SH-SY5Y (cell line): ENCODE measurements at regions not wholly inside any gene's neighbourhood (a gene's known extent, or its start where the extent isn't known, plus 50 kb on each side); places are given as distances from the start of the nearest gene placed in this dataset.

Experiments
- GATA2 ChIP-seq: IDR thresholded peaks from 2 replicates; pipeline ENCODE4 v1.6.1; 2011; ENCODE audit warnings: mild to moderate bottlenecking, low read depth, low read length
- GATA3 ChIP-seq: IDR thresholded peaks from 2 replicates; pipeline ENCODE4 v1.6.1; 2011; ENCODE audit warnings: low read depth, mild to moderate bottlenecking, low read length, moderate library complexity

DNA sequence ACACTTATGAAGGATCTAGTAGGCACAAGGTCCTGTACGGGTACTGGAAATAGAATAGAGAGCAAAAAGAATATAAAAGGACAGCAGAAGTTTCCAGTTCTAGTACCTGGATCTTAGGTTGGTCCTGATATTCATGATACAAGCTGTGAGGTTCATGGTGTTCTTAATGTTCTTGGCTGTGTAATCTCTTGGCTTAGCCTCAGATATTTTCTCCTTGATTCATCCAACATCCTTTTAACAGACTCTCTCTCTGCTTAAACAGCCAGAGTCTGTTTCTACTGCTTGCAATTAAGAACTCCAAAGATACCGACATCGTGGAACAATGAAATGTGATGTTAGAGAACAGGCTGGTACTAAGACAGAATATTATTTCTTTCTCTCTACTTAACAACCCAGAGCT, 49.9 kb downstream of the CNTN3 start:
- no peak for TF ChIP-seq GATA2
- no peak for TF ChIP-seq GATA3

DNA sequence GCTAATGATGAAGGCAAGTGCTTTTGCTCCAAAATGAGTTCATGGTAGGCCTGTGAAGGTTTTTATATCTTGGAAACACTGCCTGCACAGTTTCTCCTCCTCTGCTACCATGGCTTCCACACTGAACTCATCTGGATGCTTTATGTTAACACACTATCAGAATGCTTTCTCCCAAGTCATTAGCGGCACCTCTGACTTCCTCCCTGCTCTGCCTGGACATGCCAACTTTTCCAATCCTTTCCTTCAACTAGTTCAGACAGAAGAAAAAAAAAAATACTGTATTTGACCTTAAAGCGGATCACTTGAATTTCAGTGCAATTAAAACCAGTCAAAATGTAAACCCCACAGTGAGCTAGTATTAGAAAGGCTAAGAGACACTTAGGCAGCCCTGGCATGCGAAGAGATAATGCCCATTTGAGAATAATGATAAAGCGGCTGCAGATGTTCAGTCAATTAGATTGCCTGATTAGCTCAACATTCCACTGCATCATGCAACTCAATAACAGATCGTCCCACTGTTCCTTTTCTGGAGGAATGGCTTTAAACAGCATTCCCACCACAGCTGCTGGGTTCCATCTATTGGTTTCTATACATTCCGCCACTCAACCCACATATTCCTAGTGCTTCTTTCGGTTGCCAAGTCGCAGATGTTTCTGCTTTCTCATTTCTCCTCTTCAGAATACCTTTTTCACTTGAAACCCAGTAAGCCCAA, 51.7 kb downstream of the CNTN3 start:
- TF ChIP-seq GATA3, result no peak
- TF ChIP-seq GATA2, result peak; percentile 62; the same call in 1 of the 2 replicates

DNA sequence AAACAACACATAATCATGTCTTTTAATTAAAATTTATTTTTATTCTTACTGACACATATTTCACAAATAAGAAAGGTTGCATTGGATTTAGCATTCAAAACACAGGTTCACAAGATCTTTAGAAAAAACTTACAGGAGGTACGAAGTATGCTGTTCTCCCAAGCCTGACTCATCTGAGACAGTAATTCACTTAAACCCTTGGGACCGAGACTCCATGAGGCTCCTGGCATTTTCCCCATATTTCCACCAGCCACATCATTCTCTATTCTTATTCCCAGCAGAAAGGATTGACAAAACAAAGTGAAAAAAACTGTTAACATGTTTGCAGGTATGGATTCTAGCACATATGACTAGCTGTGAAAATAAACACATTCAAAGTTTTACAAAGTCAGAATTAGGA, 52.6 kb downstream of the CNTN3 start:
- TF ChIP-seq GATA3 (no peak), GATA2 (no peak)

DNA sequence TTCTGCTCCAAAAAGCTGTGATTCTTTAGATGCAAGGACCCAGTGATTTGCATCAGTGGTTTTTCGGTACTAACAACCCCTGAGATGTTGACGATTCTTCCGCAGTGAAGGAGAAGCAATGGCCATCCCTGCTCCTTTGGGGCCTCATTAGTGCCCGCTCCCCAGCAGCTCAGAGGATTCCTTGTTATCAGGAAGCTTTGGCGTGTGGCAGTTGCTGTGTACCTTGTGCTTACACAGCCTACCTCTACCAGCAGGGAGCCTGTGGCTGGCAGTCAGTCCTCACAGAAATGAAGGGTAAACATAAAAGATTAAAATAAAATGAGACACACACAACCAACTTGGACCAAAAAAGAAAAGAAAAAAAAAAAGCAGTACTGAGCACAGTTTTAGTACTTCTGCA, 55.2 kb downstream of the CNTN3 start:
- TF ChIP-seq GATA2 (no peak), GATA3 (no peak)

DNA sequence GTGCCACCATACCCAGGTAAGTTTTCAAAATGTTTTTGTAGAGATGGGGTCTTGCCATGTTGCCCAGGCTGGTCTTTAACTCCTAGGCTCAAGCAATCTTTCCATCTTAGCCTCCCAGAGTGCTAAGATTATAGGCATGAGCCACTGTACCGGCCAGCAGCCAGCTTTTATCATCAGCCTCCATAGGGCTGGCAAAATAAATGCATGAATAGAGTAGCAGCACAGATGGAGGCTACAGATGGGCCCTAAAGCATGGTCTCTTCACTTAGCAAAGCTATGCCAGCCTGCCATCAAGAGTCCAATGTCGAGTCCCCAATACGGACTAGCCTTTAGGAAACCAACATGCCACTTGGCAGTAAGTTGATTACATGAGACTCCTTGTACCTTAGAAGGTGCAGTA, 63.8 kb downstream of the CNTN3 start:
- TF ChIP-seq GATA2, result no peak
- no peak for TF ChIP-seq GATA3

DNA sequence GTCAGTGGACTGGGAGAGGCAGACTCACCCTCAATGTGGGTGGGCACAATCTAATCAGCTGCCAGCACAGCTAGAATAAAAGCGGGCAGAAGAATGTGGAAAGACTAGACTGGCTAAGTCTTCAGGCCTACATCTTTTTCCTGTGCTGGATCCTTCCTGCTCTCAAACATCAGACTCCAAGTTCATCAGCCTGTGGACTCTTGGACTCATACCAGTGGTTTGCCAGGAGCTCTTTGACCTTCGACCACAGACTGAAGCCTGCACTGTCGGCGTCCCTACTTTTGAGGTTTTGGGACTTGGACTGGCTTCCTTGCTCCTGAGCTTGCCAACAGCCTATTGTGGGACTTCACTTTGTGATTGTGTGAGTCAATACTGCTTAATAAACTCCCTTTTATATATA, 68.0 kb downstream of the CNTN3 start:
- TF ChIP-seq GATA2, result no peak
- TF ChIP-seq GATA3, result no peak

DNA sequence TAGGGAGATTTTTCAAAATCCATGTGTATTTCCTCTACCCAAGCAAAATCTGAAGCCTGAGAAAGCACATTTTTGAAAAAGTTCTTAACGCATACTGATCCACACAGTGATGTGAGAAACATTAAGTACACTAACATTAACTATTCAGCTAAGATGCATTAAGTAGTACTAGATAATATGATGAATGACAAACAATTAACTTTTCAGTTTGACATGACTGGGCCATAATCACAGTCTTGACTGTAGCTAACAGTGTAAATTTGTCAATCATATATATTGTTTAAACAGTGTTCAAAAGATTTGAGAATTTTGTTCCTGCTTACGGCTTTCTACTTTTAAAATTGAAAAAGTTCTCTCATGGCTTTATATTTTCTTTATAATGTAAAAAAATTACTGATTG, 72.0 kb downstream of the CNTN3 start:
- TF ChIP-seq GATA3 (no peak), GATA2 (no peak)

DNA sequence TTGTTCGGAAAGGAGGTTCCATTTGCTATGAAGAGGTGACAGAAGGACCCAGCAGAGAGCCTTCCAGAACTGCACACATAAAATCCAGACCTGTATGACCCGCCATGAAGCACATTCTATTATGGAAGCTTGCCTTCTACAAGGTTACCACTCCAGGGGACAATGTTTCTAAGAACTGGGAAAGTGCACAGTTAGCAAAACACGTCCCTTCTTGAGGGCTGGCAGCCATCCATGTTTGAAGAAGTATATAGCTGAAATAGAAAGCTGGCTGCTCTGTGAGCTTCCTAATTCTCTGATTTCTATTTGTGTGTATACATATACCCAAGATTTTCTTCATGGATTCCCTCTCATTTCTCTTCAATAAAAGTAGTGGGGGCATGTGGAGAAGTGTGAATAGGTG, 74.6 kb downstream of the CNTN3 start:
- TF ChIP-seq GATA3 (no peak), GATA2 (no peak)

DNA sequence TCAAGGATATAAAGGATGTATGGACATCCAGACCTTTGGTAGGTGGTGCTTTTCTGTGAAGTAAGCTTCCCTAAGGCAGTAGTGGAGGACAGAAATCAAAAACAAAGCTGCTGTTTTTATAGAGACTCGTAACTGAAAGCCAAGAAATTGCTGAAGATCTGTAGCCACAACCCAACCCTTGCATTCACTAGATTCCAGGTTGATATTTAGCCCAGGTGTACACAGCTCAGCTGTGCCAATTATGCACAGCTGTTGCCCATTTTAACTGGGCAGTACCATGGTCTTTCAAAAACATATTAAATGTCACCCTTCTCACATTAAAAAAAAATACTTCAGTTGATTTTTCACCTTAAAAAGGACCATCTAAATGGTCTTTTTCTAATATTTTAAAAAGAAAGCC, 75.8 kb downstream of the CNTN3 start:
- no peak for TF ChIP-seq GATA2
- TF ChIP-seq GATA3, result no peak

DNA sequence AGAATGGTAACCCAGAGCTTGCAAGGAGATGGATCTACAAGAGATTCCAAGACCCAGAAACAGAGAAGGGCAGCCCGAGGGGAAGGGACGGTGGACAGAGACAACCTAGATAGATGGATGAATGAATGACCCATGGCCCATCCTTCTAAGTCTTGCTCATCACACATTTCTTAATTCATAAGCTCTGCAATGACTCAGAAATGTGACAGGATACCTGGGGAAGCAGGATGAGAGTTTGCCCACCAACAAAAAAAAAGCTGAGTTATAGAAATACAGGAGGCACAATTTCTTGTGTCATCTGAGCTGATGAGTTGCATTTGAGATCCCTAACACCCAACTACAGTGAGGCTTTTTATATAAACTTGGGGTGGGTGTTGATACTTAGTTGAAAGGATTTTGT, 76.6 kb downstream of the CNTN3 start:
- TF ChIP-seq GATA3 (no peak), GATA2 (no peak)

DNA sequence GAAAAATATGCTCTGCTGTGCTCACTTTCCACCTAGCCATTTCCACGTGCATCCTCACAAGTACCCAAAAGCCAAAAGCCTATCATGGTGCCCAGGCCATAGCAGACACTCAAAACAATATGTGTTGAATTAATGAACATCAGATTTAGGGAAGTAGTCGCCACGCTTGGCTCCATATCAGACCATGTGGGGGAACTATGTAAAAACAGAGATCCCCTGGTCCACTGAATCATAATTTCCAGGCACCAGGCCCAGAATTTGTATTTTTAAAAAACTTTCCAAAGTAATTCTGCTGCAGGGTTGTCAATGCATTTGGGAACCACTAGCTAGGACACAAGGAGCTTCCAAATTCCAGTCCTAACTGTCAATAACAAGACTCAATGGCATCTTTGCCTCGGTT, 77.3 kb downstream of the CNTN3 start:
- no peak for TF ChIP-seq GATA2
- no peak for TF ChIP-seq GATA3

DNA sequence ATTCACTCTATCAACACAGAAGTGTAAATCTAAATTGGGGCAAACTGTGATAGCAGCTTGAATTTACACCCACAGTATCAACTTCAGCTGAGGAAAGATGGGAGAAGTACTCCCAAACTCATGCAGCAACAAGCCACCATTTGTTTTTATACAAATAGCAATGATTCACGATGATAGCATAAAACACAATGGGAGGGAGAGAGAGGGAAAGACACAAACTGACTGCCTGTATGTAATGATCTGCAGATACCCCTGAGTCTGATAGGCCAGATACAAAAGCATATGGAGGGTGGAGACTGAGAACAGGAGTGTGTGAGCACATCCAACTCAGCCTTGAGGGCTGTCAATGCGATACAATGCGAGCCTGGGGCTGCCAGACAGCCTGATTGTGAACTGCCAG, 79.2 kb downstream of the CNTN3 start:
- TF ChIP-seq GATA3 (no peak), GATA2 (no peak)

DNA sequence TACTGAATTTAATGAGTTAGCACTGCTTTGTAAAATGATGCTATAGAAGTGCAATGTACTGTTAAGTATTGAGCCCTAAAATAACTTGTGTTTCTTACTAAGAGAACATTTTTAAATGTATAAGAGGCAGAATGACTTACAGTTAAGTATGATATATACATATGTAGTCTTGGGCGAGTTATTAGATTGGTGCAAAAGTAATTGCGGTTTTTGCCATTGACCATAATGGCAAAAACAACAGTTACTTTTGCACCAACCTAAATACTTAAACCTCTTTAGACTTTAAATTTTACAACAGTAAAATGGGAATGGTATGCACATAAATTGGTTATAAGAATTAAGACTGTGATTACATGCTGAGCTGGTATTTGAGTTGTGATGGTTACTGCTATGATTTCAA, 79.8 kb downstream of the CNTN3 start:
- TF ChIP-seq GATA2 (no peak), GATA3 (no peak)

DNA sequence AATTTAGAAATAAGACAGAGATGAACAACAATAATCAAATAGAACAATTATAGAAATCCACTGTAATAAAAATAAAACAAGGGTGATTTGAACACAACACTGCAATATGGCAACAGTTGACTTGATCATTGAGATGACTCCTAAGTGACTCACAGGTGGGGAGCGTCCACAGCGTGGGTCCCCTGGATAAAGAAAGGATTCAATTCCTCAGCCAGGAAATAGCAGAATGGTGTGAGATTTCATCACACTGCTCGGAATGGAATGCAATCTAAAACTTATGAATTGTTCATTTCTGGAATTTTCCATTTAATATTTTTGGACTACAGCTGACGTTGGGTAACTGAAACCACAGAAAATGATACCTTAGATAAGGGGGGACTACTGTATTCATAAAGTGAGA, 82.0 kb downstream of the CNTN3 start:
- TF ChIP-seq GATA2 (no peak), GATA3 (no peak)

DNA sequence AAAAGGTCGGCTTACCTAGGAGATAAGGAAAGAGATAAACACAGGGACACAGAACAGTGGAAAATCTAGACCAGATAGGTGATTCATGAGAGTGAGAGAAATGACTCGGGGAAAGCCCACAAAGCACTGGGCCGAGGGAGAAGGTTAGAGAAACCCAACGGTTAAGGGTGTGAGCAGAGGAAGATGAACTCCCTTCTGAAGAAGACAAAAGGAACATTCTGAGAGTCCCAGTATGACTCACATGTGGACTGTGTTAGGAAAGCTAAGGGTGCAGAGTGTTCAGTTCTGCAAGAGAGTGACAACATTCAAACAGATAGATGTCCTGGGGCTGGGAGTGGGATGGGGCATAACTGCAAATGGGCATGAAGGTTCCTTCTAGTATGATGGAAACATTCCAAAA, 83.0 kb downstream of the CNTN3 start:
- TF ChIP-seq GATA2 (no peak), GATA3 (no peak)

DNA sequence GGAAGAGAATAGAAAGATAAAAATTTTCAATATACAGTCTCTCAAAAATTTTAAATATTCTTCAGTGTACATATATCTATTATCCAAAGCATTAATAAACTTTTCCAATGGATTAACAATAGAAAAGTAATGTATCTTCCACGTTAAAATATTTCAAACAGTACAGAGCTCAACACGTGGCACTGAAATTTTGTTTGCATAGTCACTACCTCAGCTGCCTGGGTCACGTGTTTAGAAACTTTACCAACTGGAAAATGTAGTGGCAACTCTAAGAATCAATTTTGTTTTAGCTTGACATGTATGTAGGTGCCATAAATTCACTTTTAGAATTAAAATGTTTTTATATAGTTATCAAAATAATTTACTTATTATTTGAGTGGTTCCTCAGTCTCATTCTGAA, 85.3 kb downstream of the CNTN3 start:
- TF ChIP-seq GATA3 (no peak), GATA2 (no peak)

DNA sequence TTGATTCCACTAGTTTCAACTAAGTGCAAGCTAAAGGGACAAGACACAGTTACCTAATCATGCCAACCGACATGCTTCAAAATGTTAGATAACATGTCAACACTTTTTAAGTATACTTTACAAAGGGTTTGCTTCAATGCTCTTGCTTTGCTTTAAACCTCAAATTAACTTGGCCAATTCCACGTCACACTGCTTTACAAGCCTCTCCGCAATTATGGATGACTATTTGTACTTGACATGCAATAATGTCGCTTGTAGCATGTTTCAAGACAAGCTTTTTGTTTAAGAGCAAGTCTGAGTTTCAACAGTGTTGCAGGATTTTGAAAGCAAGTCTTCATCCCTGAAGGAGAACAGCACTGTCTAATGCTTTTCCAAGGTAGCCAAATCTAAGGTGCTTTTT, 86.9 kb downstream of the CNTN3 start:
- TF ChIP-seq GATA3 (no peak), GATA2 (no peak)

DNA sequence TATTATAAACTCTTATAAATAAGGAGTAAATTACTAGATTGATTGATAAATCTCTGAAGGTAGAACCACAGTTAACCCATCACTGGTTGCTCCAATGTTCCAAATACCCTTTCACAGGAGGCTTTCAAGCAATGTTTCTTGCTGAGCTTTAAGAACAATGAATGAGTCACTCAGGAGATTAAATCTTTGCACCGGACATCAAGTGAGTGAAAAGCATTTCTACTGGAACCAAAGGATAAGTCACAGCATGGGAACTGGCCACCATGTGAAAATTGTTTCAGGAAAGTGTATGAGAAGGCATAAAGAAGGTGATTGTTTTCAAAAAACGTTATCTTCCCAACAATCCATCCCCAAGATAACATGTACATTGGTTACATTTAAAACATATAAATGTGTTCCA, 90.6 kb downstream of the CNTN3 start:
- TF ChIP-seq GATA3, result no peak
- TF ChIP-seq GATA2, result no peak

DNA sequence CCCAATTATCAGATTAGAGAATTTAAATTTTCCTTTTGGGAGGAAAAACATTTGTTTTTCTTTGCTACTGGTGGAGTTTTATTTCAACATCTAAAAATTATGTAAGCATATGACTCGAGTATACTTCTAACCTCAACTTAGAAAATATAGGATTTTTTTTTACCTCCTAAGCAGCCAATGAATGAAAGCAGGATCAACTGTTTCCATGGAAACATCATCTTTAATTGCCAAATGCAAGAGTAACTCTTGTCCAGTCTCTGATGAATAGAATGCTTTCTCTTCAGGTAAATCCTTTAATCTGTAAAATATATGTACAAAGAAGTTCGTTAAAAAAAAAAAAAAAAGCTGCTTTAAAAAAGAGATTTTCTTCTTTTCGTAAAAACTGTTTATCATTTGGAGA, 93.6 kb downstream of the CNTN3 start:
- TF ChIP-seq GATA2 (no peak), GATA3 (no peak)
